HG02588 (cell line): ENCODE measurements at regions not wholly inside any gene's neighbourhood (a gene's known extent, or its start where the extent isn't known, plus 50 kb on each side); places are given as distances from the start of the nearest gene placed in this dataset.

Experiments used
- ATAC-seq: cut with Tn5 transposase; IDR thresholded peaks from one replicate; pipeline ENCODE4 v1.9.1; 2021; ENCODE audit warnings: mild to moderate bottlenecking, moderate library complexity; ENCODE audit not compliant: unreplicated experiment

GRCh38 chr9:129390541-129390940 lies 212.5 kb upstream of the IER5L start:
- ATAC-seq: no peak

- ATAC-seq: no peak
Observed at GRCh38 chr9:129387822-129388221, 209.8 kb upstream of the IER5L start.

- no peak for ATAC-seq
Observed at GRCh38 chr9:129386812-129387177, 208.7 kb upstream of the IER5L start.

GRCh38 chr9:129385211-129385934 lies 207.3 kb upstream of the IER5L start:
- no peak for ATAC-seq

GRCh38 chr9:129384491-129385210 lies 206.6 kb upstream of the IER5L start:
- ATAC-seq: no peak

DNA sequence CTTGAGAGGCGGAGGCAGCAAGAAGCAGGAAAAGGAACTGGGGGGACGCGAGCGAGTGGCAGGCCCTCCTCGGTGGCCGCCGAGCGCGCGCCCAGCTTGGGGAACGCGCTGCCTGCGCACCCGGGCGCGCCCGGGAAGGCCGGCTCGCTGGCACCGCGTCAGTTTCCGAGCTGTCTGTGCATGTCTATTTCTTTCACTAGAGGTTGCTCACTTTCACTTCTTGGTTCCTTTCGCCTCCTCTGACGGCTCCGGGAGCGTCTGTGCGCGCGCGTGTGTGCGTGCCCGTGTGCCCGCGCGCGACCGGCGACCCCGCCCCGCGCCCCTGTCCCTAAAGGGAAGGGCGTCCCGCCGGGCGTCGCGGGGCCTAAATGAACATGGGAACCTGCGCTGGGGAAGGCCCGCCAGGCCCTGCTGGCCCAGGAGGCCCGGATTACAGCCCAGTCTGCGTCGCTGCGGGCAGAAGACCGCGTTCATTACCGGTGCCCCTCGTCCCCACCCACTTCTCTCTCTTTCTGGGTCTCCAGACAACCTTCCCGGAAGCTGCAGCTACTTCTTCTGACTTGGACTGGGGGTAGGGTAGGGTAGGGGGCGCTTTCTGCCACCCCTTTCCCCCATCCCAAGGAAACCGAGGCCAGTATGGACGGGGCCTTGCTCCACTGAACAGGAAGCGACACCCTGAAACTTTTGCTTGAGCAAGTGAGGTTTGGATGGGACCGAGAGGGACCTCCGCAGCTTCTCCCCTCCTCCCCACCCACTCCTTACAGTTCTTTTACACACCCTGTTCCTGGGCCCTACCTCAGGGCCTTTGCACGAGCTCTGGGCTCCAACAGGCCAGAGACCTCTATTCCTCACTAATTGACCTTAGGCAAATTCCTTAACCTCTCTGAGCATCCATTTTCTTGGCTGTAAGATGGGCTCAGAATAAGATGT lies 205.8 kb upstream of the IER5L start:
- no peak for ATAC-seq

DNA sequence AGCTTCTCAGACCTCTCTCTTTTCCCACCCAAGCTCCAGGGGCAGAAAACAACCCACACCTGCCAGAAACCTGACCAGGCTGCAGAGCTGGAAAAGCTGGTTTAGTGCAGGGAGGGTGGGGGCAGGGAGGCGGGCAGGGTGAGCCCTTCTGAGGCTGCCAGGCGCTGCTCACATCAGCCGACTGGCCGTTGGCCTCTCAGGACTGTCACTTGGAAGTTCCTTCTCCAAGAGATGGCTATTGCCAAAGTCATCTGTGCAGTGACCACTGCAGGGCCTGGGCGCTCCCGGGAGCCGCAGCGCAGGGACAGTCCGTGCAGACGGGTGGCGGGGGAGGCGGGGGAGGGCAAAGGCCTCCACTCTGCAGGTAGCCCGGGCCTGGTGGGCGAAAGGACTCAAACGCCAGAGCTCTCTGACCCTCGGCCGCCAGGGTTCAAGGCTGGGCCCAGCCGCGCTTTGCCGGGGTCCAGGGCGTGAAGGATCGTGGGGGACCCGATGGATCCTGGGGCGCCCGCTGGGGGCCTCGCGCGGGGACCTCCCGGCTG lies 205.0 kb upstream of the IER5L start:
- no peak for ATAC-seq

GRCh38 chr9:129382281-129383018 lies 204.4 kb upstream of the IER5L start:
- no peak for ATAC-seq

- no peak for ATAC-seq
Observed at GRCh38 chr9:129381481-129381957, 203.5 kb upstream of the IER5L start.

DNA sequence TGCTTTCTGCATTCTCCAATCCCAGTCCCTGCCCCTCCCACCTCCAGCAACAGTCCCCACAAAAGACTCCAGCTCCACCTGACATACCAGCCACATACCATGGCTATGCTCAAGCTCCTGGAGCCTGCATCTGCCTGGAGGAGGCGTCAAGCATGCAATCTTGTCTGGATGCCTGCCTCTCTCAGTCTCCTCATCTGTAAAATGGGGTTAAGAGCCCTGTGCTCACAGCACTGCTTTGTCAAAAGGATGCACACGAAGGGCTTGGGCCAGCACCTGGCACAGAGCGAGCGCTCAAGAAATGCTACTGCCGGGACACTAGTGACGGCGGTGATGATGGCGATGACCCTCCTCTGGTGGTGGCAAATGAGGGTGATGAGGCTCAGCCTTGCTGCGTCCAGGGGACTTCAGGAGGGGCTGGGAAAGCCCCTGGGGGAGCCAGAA lies 202.9 kb upstream of the IER5L start:
- no peak for ATAC-seq

GRCh38 chr9:129379886-129380285 lies 201.8 kb upstream of the IER5L start:
- ATAC-seq: no peak

DNA sequence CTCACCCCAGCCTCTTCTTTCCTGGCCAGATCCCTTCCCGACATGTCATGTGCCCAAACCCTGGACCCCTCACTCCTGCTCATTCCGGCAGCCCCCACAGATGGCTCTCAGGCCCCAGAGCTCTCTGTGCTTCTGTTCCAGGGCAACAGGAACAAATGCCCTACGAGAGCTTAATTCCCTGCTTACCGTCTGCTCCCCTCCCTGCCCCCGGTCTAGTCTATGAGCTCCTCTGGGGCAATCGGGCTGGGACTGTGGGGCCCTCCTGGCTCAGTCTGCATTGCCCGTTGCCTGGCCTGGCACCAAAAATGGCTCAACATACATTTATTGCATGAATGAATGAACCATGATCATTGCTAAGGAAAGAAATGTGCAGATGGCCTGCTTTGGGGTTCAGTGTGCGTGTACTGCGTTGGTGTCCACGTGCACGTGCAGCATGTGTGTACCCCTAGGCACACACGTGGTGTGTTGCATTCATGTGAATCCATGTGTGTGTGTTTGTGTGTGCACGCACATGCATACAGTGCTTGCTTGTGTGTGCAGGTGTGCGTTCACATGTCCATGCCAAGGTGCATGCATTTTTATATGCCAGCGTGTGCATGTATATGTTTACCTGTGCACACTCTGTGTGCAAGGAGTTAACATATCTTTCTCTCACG lies 201.2 kb upstream of the IER5L start:
- no peak for ATAC-seq

GRCh38 chr9:129377931-129378661 lies 200.0 kb upstream of the IER5L start:
- no peak for ATAC-seq

DNA sequence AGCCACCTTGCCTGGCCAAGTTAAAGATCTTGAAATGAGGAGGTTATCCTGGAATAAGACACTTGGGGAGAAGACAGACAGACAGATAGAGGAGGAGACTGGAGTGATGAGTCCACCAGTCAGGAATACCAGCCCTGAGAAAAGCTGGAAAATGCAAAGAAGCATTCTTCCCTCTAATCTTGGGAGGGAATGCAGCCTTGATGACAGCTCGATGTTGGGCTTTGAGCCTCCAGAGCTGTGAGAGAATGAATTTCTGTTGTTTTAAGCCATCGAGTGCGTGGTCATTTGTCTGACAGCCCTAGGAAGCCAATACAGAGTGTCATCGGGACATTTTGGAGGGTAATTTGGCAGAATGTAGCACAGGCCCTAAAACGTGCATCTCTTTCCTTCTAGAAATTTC lies 199.1 kb upstream of the IER5L start:
- no peak for ATAC-seq

- ATAC-seq: no peak
Observed at GRCh38 chr9:129375845-129376244, 197.8 kb upstream of the IER5L start.

DNA sequence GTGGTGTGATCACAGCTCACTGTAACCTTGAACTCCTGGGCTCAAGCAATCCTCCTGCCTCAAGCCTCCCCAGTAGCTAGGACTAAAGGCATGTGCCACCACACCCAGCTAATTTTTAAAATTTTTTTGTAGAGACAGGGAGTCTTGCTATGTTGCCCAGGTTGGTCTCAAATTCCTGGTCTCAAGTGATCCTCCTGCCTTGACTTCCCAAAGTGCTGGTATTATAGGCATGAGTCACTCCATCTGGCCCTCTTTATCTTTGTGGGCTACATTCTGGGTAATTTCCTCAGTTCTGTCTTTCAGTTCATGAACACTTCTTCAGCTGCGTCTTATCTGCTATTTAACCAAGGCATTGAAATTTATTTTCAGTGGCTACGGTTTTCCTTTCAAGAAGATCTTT lies 196.6 kb upstream of the IER5L start:
- no peak for ATAC-seq

DNA sequence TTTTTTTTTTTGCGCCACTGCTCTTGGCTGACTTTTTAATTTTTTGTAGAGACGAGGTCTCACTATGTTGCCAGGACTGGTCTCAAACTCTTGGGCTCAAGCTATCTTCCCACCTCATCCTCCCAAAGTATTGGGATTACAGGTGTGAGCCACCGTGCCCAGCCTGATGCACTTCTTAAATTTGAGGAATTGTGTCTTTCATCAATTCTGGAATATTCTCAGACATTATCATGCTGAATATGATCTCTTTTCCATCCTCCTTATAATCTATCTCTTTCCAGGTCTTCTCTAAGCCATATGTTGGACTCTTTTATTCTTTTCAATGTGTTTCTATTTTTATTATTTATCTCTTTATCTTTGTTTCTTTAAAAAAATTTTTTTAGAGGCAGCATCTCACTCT lies 196.2 kb upstream of the IER5L start:
- ATAC-seq: no peak

DNA sequence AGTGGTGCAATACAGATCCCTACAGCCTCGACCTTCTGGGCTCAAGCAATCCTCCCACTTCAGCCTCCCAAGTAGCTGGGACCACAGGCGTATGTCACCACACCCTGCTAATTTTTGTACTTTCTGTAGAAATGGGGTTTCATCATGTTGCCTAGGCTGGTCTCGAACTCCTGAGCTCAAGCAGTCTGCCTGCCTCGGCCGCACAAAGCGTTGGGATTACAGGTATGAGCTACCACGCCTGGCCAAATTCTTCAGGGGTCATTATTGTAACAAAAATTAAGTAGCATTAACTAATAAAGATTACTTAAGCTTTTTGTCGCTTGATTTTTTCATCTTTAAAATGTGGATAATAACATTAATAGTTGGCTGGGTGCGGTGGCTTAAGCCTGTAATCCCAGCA lies 195.3 kb upstream of the IER5L start:
- ATAC-seq: no peak

DNA sequence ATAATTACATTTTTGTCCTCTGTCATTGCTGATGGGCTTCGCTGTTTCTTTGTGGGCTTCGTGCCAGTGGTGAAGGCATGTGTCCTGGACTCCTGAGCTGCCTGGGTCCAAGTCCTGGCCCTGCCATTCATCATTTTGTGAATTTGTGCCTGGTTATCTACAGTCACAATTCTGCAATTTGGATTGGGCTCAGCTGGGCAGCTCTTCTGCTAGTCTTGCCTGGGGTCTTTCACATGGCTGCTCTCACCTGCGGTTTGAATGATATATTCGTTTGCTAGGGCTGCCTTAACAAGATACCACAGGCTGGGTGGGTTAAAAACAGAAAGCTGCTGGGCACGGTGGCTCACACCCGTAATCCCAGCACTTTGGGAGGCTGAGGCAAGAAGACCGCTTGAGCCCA lies 192.7 kb upstream of the IER5L start:
- no peak for ATAC-seq
